Ammon's horn (tissue), 1 donor: ENCODE measurements at regions not wholly inside any gene's neighbourhood (a gene's known extent, or its start where the extent isn't known, plus 50 kb on each side); places are given as distances from the start of the nearest gene placed in this dataset.
A peak's percentile ranks its signal among the peaks of the same experiment; 100 is the strongest.

ENCODE experiments used
- DNase-seq: peaks from one replicate; pipeline ENCODE4 v3.0.0-alpha.2; 2016; ENCODE audit warnings: low spot score

DNA sequence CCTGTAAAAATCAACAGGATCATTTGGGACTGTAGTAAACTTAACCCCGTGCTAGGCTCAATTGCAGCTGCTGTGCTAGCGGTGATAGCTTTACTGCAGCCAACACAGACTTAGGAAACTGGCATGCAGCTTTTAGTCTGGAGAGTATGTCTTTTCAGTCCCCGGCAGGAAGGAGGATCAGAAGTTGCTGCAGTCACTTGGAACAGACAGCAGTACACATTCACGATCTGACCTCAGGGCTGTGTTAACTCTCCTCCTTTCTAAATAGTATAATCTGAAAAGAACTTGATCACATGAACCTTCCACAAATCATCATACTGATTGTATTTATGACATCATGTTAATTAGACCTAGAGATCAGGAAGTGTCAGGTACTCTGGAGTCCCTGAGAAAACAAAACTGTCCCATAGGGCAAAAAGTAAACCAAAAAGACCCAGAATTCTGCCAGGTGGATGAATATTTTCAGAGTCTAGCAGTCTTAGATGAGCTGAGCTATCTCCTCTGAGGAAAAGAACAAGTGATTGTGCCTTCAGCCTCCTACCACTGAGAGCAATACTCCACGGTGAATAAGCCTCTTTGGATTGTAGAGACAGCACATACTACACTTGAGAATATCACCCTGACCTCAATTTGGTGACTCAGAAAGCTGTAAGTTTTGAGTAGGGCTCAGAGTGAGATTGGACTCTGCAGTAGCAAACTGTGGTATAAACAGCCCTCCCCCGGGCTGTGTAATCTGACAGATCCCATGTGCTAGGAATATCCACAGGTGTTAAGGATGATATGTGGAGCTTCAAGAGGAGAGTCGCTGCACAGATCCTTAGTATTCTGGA, 181.0 kb upstream of the GPR12 start:
- no peak for DNase-seq

GRCh38 chr13:26934096-26934495, 173.5 kb upstream of the GPR12 start:
- DNase-seq: no peak

- DNase-seq: no peak
Measured at GRCh38 chr13:26932465-26932864, 171.9 kb upstream of the GPR12 start.

DNA sequence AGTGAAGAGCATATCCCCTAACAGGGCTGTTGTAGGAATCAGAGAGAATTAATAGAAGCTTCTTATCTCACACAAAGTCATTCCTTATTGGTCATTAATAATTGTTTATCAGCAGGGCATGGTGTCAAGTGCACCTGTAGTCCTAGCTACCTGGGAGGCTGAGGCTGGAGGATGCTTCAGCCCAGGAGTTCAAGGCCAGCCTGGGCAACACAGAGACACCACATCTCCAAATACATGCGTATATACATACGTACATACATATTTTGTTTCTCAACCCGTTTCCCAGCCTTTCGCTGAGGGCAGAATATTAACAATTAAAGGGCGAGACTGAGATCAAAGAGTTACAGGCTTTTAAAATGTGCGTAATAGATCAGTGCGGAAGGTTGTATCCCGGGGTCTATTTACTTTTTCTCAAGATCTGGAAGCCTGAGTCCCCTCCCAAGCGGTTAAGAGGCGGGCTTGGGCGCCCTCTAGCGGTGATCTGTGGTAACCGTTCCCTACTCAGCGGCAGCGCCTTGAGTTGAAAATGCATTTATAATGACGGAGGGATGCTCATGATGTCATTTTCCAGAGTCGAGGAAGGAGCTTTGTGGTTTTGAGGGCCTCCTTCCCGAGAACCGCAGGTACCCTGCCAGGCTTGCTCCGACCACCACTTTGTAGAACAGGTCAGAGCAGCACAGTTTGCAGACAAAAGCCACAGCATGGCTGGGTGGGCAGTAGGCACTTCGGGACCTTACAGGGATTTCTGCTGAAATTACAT, 169.6 kb upstream of the GPR12 start:
- peak; percentile 82 for DNase-seq

DNA sequence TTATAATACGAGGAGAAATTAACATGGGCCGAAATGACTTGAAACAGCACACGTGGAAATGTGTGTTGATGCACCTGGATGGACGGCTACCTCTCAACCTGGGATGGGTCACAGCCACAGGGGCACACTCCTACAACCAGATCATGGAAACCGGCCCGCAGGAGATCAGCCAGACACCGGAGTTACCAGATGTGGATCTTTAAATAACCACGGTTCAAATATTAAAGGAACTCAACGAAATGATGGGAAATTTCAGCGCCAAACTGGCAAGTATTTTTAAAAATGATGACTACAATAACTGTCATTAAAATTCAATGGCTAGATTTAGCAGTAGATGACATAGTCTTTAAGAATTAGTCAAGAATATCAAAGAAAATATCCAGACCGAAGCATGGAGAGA, 166.9 kb upstream of the GPR12 start:
- DNase-seq: no peak

GRCh38 chr13:26926371-26926770, 165.8 kb upstream of the GPR12 start:
- no peak for DNase-seq

DNA sequence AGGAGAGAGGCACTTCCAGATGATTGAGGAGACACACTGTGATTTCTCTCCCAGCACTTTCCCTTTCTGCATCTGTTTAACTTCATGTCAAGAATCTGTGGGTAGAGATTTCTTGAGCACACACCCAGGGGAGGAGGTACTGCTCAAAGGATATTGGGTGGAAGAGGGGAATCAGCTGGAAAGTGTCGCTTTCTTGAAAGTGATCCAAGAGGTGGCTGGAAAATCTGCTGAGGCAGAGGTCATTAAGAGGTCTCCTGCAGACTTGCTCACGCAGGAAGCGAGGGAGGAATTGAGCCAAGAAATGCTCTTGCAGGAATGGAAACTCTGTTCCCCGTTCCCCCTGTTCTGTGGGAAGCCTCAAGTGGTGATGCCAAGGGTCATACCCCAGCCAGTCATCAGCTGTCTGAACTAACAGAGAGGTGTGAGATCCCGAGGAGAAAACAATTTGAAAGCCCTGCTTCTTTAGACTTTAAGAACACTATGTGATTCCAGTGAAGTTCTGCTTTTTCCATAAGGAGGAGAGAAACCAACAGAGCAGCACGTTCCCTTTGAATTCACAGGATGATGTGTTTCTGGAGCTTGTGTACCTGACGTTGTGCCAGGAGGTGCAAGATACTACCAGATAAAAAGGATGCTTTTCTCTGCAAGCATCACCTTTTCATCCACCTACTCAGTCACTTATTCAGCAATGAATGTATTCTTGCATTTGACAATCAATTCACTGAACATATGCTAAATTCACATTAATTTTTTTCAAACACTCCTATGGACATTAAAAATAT, 163.4 kb upstream of the GPR12 start:
- DNase-seq: no peak

DNA sequence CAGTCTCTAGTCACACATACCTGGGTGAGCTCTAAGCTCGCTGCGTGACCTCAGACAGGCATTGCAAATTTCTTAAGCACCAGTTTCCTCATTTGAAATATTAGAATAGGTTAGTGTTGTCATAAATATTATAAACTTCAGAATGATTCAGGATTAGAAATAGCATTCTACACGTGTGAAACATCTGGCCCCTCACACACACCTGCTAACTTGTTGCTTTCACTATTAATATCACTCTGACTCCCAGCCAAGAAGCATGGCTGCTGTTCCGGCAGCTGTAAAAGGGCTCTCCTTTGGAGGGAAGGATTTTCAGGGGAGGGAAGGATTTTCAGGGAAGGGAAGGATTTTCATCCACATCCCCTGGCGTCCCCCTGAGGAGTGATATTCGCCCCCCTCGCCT, 161.3 kb upstream of the GPR12 start:
- DNase-seq: no peak

DNA sequence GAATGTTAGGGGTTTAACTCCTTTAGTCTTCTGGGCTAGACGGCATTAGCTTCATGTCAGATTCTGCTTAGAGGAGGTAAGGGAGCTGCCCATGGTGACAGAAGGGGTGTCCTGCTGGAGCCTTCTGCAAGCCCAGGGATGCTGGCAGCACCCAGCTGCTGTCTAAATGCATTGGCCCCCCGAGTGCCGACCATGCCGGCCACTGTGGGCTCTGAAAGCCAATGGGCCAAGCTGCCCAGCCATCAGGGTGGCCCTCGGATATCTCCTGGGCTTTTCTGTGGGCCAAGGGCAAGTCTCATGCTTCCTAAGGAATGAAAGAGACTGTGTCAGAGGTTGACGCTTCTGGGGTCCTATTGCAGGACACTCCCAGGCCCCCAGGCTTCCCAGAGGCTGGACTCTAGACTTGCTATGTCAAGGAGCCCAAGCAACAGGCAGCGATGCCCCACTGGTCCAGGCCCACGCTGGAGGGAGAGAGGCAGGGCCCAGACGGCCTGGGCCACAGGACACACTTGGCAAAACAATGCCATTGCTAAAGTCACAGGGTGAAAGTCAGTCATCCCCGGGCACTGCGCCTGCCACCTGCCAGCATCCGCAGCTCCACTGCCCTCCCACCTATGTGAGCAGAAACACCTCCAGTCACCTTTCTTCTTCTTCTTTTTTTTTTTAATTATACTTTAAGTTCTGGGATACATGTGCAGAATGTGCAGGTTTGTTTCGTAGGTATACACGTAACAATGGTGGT, 160.2 kb upstream of the GPR12 start:
- DNase-seq: no peak

DNA sequence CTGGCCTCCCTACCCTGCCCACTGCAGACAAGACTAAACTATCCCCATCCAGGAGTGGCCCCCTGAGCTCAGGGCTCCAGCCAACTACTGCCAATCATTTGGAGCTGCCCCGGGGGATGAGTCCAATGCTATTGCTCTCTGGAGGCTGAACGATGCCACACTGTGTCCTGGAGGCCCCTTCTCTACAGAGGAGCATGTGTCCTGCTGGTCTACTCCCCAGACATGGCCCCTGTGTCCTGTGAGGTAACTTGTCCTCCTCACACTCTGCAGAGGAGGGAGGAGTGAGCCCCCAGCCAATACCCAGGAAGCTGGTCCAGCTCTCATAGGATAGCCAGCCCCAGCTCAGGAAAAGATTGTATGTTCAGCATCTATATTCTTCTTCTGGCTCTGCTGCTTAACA, 159.1 kb upstream of the GPR12 start:
- DNase-seq: no peak

GRCh38 chr13:26919311-26919710, 158.7 kb upstream of the GPR12 start:
- DNase-seq: no peak

- no peak for DNase-seq
Measured at GRCh38 chr13:26914624-26915023, 154.0 kb upstream of the GPR12 start.

DNA sequence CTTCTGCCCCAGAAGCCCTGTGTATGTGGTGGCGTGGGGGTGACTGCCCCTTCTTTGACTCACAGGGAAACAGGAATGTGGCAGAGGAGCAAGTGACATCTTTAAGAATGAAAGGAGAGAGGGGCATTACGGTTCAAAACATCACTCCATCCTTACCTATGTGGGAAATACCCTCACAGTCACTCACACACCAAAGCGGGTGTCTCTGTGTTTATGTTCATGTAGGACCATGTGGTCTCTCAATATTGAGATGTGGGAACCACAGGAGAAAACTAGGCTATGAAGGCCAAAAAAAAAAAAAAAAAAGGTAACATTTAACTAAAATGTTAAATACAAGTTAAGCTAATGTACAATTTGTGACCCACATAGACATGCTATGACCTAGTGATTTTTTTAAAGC, 153.6 kb upstream of the GPR12 start:
- no peak for DNase-seq

DNA sequence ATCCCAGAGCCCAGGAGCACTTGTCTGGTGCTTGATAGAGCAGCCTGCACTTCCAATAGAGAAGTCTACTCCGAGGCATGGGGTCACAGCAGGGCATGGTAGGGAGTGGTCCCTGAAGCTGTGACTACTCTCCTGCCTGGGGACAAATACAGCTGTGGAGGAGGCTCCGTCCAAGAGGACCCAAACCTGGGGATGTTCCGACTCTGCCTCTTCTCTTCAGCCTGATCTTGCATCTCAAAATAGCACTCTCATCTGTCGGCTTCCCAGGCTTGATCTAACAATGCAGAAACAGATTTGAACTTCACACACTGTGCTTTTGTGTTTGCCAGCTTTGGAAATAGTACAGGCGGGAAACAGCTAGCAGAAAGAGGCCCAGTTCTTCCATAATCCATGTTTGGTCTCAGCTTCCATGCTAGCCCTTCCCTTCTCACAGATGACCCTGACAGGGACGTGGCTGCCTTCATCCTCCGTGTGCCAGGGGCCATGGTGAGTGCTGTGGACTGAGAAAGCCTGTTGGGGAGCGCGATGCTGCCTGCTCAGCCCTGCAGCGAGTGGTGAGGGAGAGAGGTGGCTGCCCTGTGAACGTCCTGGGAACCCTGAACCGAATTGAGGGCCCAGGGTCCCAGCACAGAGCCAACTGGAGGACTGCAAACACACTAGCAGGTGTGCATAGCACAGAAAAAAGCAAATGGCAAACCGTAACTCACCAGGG, 150.3 kb upstream of the GPR12 start:
- DNase-seq: peak; percentile 63

DNA sequence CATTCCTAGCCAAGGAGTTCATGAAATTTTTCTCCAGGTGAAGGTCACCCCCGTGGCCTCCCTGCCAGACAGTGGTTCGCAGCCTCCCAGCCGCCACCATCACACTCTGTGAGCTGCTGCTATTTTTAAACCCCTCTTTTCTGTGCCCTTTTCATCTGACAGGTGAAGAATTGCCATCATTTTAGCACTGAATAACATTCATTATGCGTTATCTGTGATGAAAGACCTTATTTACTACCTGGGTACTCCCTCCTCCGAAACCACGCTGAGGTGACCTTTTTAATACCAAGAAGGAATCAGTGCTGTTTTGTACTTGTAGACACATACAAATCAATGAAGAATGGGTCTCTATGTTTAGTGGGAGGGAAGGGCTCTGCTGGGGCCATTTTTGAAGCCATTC, 148.9 kb upstream of the GPR12 start:
- DNase-seq: no peak

DNA sequence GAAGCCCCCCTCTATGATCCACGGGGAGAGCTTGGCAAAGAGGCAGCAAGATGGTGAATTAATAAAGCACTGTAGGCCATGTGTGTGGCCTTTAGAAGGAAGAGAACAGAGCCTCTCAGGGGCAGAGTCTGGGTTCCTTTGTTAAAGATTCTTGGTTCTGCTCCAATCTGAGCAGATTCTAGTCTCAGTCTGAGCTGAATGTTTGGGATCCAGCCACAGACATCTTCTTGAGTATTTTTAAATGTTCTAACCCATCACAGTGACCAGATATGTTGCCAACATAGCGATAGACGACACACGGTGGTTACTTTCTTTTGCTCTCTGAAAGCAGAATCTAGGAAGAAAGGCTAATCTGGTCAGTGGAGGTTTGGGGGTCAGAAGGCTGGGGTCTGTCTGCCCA, 147.5 kb upstream of the GPR12 start:
- no peak for DNase-seq

DNA sequence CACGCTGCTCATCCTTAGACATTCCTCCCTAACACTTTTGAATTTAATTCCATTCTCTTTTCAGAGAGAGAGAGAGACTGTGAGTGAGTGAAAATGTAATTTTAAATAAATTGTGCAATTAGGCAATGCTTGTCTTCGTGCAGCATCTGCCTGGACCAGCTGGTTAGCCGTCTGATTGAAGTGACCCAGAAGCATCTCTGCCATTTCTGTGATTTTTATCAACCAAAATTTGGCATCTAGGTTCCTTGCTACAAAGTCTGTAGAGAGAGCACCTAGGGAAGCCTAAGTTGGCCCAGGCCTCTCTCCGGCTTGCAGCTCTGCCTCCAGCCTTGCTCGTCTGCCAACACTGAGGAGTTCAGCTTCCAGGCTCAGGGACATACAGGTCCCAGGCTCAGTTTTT, 138.6 kb upstream of the GPR12 start:
- peak; percentile 27 for DNase-seq

- DNase-seq: no peak
Measured at GRCh38 chr13:26897706-26898550, 137.3 kb upstream of the GPR12 start.

- no peak for DNase-seq
Measured at GRCh38 chr13:26896986-26897668, 136.5 kb upstream of the GPR12 start.
